DMS 273 treated with DMSO at 0.1 percent for 48 hours (cell line): ENCODE measurements at regions not wholly inside any gene's neighbourhood (a gene's known extent, or its start where the extent isn't known, plus 50 kb on each side); places are given as distances from the start of the nearest gene placed in this dataset.
"Not testable (repeated sequence)": the region's sequence is repeated elsewhere in the genome, so short reads cannot be mapped to it uniquely, and the experiment has no call there.

Experiments used
- DNase-seq: peaks from one replicate; lab custom pipeline; 2025; lab: John Stamatoyannopoulos, UW

DNA sequence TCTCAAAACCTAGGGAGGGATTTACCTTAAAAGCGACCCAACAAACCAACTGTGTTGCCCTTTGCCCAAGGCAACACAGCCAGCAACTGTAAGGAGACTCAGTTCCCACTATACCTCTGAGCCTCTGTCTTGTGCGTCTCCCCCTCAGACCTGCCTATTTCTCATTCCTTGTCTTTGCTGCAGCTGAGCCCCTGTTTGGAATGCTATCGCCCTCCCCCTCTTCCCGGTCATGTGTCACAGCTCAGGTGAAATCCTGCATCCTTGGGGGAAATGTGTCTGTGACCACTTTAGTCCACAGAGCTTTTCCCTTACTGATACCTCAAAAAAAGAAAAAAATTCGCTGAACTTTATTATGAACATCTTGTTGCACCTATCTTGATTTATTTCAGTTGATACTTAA lies 52.0 kb upstream of the LRIG1 start:
- no peak for DNase-seq

DNA sequence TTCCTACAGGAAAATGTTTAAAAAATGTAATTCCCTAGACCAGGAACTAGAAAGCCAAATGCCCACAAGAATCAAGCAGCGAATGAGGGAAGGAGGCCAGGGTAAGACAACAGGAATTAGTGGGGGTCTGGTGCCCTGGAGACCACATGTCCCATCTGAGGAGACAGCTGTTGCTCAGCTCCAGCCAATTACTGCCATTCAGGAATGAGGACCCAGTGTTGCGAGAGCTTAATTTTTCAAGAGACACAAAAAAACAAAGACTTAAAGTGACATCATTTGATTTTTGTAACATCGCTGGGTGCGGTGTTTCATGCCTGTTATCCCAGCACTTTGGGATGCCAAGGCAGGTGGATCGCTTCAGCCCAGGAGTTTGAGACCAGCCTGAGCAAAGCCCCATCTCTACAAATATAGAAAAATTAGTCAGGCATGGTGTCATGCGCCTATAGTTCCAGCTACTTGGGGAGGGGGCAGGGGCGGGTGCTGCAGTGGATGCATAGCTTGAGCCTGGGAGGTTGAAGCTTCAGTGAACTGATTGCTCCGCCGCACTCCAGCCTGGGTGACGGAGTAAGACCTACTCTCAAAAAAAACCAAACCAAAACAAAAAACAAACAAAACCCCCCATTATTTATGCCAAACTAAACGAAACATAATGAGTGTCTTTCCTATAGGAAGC lies 52.8 kb upstream of the LRIG1 start:
- DNase-seq: no peak

- DNase-seq: no peak
These were observed 53.4 kb upstream of the LRIG1 start for GRCh38 chr3:66554178-66554577.

DNA sequence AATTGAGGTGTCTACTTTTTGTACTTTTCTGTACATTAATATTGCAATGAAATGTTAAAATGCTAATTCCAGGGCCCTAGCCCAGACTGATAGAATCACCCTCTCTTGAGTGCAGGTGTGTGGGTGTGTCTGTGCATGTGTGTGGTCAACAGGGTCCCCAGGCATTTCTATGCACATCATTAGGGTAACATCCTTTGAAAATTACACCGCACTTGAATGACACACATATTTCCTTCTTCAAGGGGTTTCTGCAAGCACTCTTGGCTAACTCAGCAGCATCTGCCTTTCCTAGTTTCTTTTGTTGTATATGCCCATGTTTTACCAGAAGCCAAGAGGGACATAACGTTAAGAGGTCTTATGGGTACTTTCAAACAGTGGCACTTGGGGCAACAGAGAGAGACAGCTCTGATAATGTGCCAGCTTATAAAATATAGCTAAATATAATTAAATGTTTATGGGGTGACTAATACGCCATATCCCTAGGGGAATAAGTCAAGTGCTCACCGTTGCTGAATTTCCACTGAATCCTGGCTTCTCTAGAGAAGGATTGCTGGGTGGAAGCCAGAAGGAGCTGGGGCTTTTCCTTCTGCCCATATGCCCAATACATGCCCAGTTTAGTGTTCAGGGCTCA lies 54.5 kb upstream of the LRIG1 start:
- no peak for DNase-seq

DNA sequence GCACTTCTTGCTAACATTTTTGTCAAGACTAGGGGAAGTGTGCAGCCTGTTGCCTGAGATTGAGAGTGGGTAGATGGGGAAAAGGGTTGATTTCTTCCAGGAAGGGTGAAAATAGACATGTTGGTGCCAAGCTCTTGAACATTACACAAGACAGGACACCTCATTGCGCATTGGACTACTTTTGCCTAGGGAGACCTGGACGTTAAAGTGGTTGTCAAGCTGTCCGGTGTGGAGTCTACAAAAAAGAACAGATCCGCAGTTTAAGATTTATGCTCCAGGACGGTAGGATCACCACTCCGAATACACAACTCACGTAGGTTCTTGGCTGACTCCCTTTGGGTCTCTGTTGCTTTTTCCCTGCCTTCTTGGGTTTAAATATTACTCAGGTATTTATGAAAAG lies 56.3 kb upstream of the LRIG1 start:
- DNase-seq: no peak

DNA sequence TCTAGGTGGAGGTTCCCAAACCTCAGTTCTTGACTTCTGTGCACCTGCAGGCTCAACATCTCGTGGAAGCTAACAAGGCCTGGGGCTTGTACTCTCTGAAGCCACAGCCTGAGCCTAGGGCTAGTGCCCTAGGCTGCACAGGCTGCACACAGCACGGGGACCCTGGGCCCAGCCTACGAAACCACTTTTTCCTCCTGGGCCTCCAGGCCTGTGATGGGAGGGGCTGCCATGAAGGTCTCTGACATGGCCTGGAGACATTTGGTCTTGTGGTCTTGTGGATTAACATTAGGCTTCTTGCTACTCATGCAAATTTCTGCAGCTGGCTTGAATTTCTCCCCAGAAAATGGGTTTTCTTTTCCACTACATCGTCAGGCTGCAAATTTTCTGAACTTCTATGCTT lies 59.1 kb upstream of the LRIG1 start:
- not testable (repeated sequence) for DNase-seq

GRCh38 chr3:66561367-66561766 lies 60.5 kb upstream of the LRIG1 start:
- no peak for DNase-seq

DNA sequence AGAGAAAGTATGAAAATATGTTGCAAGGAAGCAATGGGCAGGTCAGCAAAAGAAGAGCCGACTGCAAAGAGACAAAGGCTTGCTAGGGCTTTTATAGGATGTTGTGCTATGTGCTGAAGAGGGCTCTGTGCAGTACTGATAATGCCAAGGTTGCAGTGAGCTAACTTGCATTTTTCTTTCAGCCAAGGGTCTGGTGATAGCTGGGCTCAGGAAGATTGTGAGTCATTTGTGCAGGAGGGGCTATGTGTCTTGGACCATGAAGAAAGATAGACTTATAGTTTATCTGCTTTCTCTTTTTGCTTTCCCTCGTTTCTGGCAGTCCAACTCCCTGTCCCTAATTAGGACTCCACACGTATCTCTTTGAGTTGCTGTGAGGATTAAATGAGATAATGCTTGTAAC lies 64.5 kb upstream of the LRIG1 start:
- no peak for DNase-seq

DNA sequence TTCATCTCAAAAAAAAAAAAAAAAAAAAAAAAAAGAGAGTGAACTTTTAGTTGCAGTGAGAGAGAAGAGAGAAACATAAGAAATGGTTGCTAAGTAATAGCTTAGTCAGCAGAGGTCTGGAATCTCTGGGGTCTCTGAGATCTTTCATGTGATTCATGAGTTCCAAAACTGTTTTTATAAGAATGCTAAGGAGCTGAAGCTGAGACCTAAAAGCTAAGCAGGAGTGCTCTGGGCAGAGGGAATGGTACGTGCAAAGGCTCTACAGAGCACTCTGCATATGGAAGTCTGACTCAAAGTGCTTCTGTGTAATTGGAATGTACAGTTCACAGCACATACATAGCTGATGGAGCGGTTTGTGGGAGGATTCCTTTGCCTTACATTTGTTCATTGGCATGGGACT lies 66.3 kb upstream of the LRIG1 start:
- DNase-seq: no peak

DNA sequence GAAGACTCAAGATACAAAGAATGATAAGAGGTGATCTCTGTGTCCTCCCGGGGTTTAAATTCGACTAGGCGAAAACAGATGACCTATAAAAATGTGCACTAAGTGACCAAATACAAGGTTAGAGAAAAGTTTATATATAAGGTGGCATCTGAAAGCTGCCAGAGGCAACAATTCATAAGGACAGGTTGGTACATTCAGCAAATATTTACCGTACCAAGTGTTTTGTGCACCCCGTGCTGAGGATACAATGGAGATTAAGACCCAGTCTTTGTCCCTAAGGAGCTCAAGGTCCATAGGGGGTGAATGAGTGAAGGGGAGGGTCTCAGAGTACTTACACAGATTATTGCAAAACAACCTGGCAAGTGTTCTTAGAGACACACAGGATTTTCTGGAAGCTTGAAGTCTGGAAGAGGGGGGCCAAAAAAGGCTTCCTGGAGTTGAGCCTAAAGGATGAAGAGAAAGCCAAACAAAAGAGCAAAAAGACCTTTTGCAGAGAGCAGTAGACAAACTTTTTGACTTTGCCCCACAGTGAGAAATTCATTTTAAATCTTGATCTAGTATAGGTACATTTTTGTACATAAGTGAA lies 71.4 kb upstream of the LRIG1 start:
- DNase-seq: no peak

GRCh38 chr3:66572938-66573710 lies 72.3 kb upstream of the LRIG1 start:
- no peak for DNase-seq

GRCh38 chr3:66574091-66574490 lies 73.3 kb upstream of the LRIG1 start:
- no peak for DNase-seq

DNA sequence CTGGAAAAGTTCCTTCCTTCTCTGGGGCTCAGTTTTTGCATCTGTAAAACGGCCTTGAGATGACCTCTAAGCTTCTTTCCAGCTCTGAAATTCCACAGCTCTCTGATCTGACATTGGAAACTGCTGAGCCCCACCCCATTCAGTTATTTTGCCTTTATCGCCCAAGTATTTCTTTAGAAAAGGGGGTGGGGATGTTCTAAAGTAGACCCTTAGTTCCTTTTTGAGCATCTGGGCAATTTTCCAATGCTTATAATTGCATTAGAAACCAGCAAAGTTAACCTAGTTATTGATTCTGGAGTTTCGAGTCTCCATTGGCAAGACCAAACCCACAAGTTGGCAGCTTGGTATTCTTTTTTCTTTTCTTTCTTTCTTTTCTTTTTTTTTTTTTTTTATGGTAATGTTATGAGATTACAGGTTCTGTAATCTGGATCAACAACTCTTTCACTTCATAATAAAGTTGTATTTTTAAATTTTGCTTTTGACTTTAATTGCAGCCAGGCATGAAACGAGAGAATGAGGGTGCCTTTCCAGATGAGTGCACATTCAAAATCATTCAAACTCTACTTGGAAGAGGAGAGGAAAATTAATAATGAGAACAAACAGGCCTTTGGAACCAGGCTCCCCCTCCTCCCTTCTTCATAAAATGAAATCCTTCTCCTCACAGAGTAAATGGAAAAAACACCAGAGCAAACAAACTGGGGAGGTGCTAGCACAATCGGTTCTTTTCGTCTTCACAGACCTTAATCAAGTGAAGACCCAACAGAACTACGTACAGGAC lies 76.8 kb upstream of the LRIG1 start:
- DNase-seq: no peak

- no peak for DNase-seq
These were observed 80.4 kb upstream of the LRIG1 start for GRCh38 chr3:66581256-66581655.

DNA sequence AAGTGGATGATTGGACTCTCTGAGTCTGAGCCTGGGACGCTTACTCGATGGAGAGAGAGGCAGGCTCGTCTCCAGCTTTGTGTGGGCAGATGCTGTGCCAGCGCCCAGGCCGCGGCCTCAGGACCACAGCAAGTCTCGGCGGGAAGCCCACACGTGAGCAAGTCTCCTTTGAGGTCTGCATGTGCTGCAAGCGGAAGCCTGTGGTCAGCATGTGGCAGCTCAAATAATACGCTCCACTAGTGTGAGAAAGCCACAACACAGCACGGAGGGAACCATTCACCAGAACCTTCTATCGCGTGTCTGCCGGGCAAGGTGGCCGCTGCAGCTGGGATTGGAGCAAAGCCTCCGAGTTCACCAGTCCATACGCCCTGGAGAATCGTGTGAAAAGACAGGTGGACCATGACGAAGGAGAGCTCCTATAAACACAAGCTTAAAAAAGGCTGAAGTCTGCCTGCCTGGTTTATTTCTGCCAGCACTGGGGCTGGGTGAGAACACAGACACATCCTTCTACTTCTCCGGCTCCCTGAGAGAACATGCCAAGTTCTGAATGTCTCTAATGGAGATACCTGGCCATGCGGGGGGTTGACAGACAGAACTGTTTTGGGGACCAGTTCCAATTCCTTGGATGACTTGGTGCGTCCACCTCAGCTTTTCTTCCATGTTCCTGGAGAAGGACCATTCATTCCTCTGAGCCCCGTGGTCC lies 82.0 kb upstream of the LRIG1 start:
- DNase-seq: no peak

DNA sequence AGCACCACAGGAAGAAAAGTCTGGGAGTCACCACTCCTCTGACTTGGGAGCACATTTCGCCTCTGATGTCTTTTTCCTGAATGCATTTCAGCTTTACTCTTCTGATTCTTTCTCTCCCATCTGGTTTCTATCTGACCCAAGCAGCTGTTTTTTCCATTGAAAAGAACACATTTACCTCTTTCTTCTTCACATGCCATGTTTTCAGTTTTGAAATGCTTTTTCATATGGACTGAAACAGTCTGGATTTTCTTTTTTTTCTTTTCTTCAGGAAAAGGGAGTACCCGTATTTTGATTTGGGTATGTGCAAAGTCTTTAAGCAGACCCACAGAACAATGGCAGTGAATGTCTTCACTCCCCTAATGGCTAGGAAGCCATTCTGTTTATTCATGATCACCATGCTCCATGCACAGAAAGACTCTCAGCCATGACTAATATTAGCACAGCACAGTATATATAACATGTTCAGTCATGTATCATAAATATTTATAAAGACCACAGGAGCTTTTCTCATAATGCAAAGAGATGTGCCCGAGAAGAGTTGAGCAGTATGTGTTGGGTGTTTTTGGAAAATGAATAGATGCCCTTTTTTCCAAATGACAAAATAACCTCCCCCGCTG lies 82.7 kb upstream of the LRIG1 start:
- no peak for DNase-seq

DNA sequence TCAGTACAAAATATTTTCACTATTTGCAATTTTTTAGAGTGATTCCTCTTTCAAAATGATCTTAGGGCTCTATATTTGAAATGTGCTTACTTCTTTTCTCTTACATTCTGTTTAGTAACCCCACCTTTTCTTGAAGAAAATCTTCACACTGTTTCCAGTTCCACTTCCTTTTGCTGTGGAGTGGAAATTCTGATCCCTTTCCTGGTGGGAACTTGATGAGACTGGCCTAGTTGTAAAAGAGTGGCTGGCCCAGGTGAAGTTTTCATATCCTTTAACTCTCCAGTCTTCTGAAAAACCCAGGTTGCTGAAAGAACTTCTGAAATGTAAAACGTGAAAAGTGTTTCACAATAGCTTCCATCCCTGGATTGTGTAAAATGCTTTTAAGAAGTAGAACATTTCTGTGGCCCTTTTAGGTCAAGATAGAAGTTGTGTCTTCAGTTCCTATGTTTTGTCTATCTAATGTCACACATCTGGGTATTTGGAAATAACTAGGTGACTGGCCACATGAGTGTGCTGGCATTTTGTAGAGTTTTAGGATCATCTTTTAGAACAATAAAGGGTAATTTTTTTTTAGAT lies 84.8 kb upstream of the LRIG1 start:
- no peak for DNase-seq

GRCh38 chr3:66586853-66587252 lies 86.0 kb upstream of the LRIG1 start:
- DNase-seq: no peak

DNA sequence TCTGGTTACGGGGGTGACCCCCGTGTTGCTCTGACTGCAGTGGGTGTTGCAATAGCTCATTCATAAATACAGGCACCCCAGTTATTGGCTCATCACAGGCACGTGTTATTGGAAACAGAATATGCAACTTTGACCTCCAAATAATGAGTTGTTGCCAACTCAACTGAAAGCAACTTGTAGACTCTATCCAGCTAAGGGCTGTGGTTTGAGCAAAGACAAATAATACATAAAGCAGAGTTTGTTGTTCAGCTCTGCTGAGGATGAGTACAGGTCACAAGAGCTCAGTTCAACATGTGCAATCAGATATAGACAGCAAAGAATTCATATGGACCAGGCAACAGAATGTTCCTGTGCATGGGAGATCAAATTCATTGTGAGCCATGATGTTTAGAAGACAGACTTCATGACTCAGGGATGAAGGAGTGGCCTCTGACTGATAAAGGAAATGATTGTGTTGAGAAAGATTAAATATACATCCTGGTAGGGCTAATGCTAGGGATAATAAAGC lies 87.6 kb upstream of the LRIG1 start:
- no peak for DNase-seq

DNA sequence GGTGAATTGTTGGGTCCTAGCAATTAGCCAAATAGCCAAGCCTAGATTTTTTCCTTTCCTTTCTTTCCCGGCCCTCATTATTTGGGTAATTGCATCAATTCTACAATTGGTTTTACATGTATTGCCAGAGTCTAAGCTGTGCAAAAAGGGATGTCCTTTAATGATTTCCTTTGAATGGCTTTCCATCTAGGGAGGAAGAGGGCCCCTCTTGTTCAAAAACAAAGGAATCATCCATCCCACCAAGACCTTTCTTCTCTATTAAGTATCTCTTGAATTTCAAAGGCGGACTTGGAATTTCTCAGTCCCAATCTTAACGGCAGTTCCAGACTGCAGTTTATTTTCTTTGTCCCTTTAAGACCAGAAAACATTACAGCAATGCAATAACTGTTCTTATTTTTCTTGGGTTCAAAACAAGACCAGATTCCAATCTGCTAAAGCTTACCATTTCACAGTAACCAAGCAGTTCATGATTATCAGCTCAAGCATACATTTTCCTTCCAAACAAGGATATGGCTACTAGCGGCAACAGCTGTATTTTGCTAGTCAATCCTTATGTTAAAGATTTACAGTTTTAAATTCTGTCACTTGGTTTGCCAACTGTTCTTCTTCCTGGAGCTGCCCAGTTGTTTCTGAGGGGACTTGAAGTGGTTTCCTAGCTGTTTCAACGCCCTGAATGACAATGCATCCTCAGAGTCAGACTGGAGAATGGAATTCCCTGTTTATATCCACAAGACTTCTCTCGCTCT lies 91.4 kb upstream of the LRIG1 start:
- DNase-seq: no peak
